GM19463 (cell line): ENCODE measurements at regions not wholly inside any gene's neighbourhood (a gene's known extent, or its start where the extent isn't known, plus 50 kb on each side); places are given as distances from the start of the nearest gene placed in this dataset.
A peak's percentile ranks its signal among the peaks of the same experiment; 100 is the strongest.

Source experiments
- ATAC-seq: cut with Tn5 transposase; IDR thresholded peaks from one replicate; pipeline ENCODE4 v1.9.1; 2021; ENCODE audit warnings: mild to moderate bottlenecking, moderate library complexity; ENCODE audit not compliant: unreplicated experiment

- no peak for ATAC-seq
Measured at GRCh38 chr5:164728733-164729132, 1223.3 kb downstream of the MAT2B start.

GRCh38 chr5:164735334-164735733 lies 1229.9 kb downstream of the MAT2B start:
- ATAC-seq, result no peak

GRCh38 chr5:164741376-164741775 lies 1236.0 kb downstream of the MAT2B start:
- peak; percentile 43 for ATAC-seq

GRCh38 chr5:164742025-164742424 lies 1236.6 kb downstream of the MAT2B start:
- ATAC-seq, result peak; percentile 91

- ATAC-seq, result no peak
Measured at GRCh38 chr5:164746723-164747122, 1241.3 kb downstream of the MAT2B start.

GRCh38 chr5:164747371-164747770 lies 1242.0 kb downstream of the MAT2B start:
- no peak for ATAC-seq

GRCh38 chr5:164748861-164749260 lies 1243.4 kb downstream of the MAT2B start:
- peak; percentile 87 for ATAC-seq

- no peak for ATAC-seq
Measured at GRCh38 chr5:164753434-164753833, 1248.0 kb downstream of the MAT2B start.

GRCh38 chr5:164763206-164763605 lies 1257.8 kb downstream of the MAT2B start:
- ATAC-seq, result no peak

- no peak for ATAC-seq
Measured at GRCh38 chr5:164772122-164772521, 1266.7 kb downstream of the MAT2B start.

GRCh38 chr5:164784230-164784629 lies 1278.8 kb downstream of the MAT2B start:
- ATAC-seq, result no peak

GRCh38 chr5:164798110-164798509 lies 1292.7 kb downstream of the MAT2B start:
- no peak for ATAC-seq

GRCh38 chr5:164799391-164799790 lies 1294.0 kb downstream of the MAT2B start:
- peak; percentile 51 for ATAC-seq

- ATAC-seq, result no peak
Measured at GRCh38 chr5:164801910-164802309, 1296.5 kb downstream of the MAT2B start.

GRCh38 chr5:164809821-164810220 lies 1304.4 kb downstream of the MAT2B start:
- peak; percentile 86 for ATAC-seq

- ATAC-seq, result no peak
Measured at GRCh38 chr5:164818445-164818844, 1313.0 kb downstream of the MAT2B start.

GRCh38 chr5:164824671-164825070 lies 1319.3 kb downstream of the MAT2B start:
- no peak for ATAC-seq

- ATAC-seq, result no peak
Measured at GRCh38 chr5:164832516-164832915, 1327.1 kb downstream of the MAT2B start.

- no peak for ATAC-seq
Measured at GRCh38 chr5:164844348-164844747, 1338.9 kb downstream of the MAT2B start.

GRCh38 chr5:164860896-164861295 lies 1355.5 kb downstream of the MAT2B start:
- ATAC-seq, result no peak

- no peak for ATAC-seq
Measured at GRCh38 chr5:164861610-164862009, 1356.2 kb downstream of the MAT2B start.

GRCh38 chr5:164868761-164869160 lies 1363.3 kb downstream of the MAT2B start:
- ATAC-seq, result peak; percentile 72

- ATAC-seq, result peak; percentile 10
Measured at GRCh38 chr5:164869325-164869724, 1363.9 kb downstream of the MAT2B start.

- no peak for ATAC-seq
Measured at GRCh38 chr5:164876793-164877192, 1371.4 kb downstream of the MAT2B start.
